ENCODE measurements at regions not wholly inside any gene's neighbourhood (a gene's known extent, or its start where the extent isn't known, plus 50 kb on each side); places are given as distances from the start of the nearest gene placed in this dataset.

DNA sequence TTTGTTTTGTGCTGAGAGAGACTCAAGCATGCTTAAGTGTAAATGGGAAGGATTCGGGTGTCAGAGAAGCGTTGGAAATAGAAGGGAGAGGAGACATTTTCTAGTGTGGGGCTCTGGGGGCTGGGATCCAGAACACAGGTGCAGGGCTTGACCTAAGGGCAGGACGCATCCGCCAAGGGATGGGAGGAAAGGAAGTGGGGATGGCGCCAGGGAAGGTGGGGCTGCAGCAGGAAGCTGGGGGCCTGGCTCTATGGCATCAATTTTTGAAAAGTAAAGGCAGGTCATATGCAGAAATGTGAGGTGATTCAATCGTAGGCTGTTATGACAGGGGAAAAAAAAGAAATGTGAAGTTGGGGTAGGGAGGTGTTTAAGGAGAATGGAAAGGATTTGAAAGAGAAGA, 143.2 kb upstream of the SERTAD2 start:
- H3K36me3 Mint-ChIP-seq = no peaks in the 10 kb centered on the region
- H3K9me3 Mint-ChIP-seq = no peaks in the 10 kb centered on the region
- ChIA-PET POLR2A (no interaction called here), CTCF (interaction anchor here (1.5 kb wide), 1 partner anchor 35 kb away, joined by 3 read pairs; no protein-coding TSS in a partner anchor)
- H3K27ac Mint-ChIP-seq = no peak overlapping the region
- H3K4me1 Mint-ChIP-seq = no peaks in the 10 kb centered on the region
- H3K4me3 Mint-ChIP-seq = no peak overlapping the region
- ATAC-seq (no peak), DNase-seq (ENCODE audit: low spot score) (no peak)
- H3K27me3 Mint-ChIP-seq (ENCODE audit: low read depth) = no peaks in the 10 kb centered on the region
- TF ChIP-seq, protein P1, sequence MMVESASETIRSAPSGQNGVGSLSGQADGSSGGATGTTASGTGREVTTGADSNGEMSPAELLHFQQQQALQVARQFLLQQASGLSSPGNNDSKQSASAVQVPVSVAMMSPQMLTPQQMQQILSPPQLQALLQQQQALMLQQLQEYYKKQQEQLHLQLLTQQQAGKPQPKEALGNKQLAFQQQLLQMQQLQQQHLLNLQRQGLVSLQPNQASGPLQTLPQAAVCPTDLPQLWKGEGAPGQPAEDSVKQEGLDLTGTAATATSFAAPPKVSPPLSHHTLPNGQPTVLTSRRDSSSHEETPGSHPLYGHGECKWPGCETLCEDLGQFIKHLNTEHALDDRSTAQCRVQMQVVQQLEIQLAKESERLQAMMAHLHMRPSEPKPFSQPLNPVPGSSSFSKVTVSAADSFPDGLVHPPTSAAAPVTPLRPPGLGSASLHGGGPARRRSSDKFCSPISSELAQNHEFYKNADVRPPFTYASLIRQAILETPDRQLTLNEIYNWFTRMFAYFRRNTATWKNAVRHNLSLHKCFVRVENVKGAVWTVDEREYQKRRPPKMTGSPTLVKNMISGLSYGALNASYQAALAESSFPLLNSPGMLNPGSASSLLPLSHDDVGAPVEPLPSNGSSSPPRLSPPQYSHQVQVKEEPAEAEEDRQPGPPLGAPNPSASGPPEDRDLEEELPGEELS (CRISPR knock-in tag; IDR thresholded peaks at IDR 0.05) = no peak
- TF ChIP-seq PRRX2 (CRISPR knock-in tag; IDR thresholded peaks at IDR 0.05) = no peak
- no peak for TF ChIP-seq ZNF317 (CRISPR knock-in tag; IDR thresholded peaks at IDR 0.05; ENCODE audit: borderline replicate concordance, low read depth)
- no peak for TF ChIP-seq JUN (CRISPR knock-in tag; IDR thresholded peaks at IDR 0.05)
- no peak for TF ChIP-seq RELA (CRISPR knock-in tag; IDR thresholded peaks at IDR 0.05; ENCODE audit: borderline replicate concordance)
- TF ChIP-seq ATF1 (CRISPR knock-in tag; IDR thresholded peaks at IDR 0.05) = no peak

DNA sequence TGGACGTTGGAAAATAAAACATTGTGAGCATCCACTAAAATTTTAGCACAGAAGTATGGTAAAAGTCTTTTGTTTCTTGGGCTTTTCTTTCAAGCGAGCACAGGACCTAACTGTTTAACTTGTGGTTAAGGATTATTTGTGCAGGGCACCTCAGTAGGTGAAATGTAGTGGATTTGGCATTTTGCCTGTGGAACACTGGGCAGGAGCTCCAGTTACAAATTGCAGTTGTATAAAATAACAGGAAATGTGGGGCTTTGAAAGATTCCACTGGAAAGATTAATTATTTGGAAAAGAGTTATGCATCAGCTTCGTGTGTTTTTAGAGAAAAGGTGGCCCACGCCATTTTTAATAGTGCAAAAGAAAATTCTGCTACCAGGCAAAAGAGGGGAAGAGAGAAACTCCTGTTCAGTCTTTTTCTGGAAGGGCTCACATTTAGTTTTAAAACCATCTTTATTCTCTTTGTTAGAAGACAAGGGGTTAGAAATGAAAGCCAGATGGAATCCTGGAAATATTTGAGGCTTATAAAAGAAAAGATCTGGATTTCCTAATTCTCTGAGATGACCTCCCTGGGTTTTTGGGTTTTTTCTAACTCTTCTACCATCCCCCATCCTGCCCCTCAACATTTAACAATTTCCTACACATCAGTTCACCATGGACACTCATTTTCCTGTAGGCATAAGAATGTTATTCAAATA, 144.3 kb upstream of the SERTAD2 start:
- H3K4me1 Mint-ChIP-seq = no peaks in the 10 kb centered on the region
- no peaks in the 10 kb centered on the region for H3K27me3 Mint-ChIP-seq (ENCODE audit: low read depth)
- ChIA-PET POLR2A (no interaction called here), CTCF (interaction anchor here (1.5 kb wide), 1 partner anchor 34 kb away, joined by 3 read pairs; no protein-coding TSS in a partner anchor)
- TF ChIP-seq SMAD3 (CRISPR knock-in tag; IDR thresholded peaks at IDR 0.05; ENCODE audit: borderline replicate concordance) (no peak), NFE2L1 (CRISPR knock-in tag; IDR thresholded peaks at IDR 0.05) (no peak), FOXP1 (CRISPR knock-in tag; IDR thresholded peaks at IDR 0.05; ENCODE audit: borderline replicate concordance) (no peak), E2F4 (CRISPR knock-in tag; IDR thresholded peaks at IDR 0.05; ENCODE audit: borderline replicate concordance, low read depth) (no peak), NFATC4 (CRISPR knock-in tag; IDR thresholded peaks at IDR 0.05) (no peak), PRDM15 (CRISPR knock-in tag; IDR thresholded peaks at IDR 0.05) (no peak), SP1 (CRISPR knock-in tag; conservative IDR thresholded peaks at IDR 0.05) (no peak), NFYB (CRISPR knock-in tag; conservative IDR thresholded peaks at IDR 0.05; ENCODE audit: low read depth) (no peak), MXD4 (CRISPR knock-in tag; IDR thresholded peaks at IDR 0.05; ENCODE audit: borderline replicate concordance) (no peak), ETV6 (CRISPR knock-in tag; IDR thresholded peaks at IDR 0.05) (no peak), RELA (CRISPR knock-in tag; IDR thresholded peaks at IDR 0.05; ENCODE audit: borderline replicate concordance) (no peak), GRHL2 (CRISPR knock-in tag; IDR thresholded peaks at IDR 0.05; ENCODE audit: insufficient replicate concordance, severe bottlenecking) (no peak), TCF7 (CRISPR knock-in tag; IDR thresholded peaks at IDR 0.05; ENCODE audit: low read depth) (no peak), MLX (CRISPR knock-in tag; IDR thresholded peaks at IDR 0.05) (no peak)
- TF ChIP-seq, protein P2, sequence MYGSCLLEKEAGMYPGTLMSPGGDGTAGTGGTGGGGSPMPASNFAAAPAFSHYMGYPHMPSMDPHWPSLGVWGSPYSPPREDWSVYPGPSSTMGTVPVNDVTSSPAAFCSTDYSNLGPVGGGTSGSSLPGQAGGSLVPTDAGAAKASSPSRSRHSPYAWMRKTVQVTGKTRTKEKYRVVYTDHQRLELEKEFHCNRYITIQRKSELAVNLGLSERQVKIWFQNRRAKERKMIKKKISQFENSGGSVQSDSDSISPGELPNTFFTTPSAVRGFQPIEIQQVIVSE (CRISPR knock-in tag; IDR thresholded peaks at IDR 0.05; ENCODE audit: borderline replicate concordance) = no peak
- TF ChIP-seq, protein P3, sequence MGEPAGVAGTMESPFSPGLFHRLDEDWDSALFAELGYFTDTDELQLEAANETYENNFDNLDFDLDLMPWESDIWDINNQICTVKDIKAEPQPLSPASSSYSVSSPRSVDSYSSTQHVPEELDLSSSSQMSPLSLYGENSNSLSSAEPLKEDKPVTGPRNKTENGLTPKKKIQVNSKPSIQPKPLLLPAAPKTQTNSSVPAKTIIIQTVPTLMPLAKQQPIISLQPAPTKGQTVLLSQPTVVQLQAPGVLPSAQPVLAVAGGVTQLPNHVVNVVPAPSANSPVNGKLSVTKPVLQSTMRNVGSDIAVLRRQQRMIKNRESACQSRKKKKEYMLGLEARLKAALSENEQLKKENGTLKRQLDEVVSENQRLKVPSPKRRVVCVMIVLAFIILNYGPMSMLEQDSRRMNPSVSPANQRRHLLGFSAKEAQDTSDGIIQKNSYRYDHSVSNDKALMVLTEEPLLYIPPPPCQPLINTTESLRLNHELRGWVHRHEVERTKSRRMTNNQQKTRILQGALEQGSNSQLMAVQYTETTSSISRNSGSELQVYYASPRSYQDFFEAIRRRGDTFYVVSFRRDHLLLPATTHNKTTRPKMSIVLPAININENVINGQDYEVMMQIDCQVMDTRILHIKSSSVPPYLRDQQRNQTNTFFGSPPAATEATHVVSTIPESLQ (CRISPR knock-in tag; IDR thresholded peaks at IDR 0.05) = no peak
- TF ChIP-seq, protein P4, sequence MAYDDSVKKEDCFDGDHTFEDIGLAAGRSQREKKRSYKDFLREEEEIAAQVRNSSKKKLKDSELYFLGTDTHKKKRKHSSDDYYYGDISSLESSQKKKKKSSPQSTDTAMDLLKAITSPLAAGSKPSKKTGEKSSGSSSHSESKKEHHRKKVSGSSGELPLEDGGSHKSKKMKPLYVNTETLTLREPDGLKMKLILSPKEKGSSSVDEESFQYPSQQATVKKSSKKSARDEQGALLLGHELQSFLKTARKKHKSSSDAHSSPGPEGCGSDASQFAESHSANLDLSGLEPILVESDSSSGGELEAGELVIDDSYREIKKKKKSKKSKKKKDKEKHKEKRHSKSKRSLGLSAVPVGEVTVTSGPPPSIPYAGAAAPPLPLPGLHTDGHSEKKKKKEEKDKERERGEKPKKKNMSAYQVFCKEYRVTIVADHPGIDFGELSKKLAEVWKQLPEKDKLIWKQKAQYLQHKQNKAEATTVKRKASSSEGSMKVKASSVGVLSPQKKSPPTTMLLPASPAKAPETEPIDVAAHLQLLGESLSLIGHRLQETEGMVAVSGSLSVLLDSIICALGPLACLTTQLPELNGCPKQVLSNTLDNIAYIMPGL (CRISPR knock-in tag; IDR thresholded peaks at IDR 0.05) = no peak
- DNase-seq (ENCODE audit: low spot score) = no peak
- H3K9me3 Mint-ChIP-seq = no peaks in the 10 kb centered on the region
- no peaks in the 10 kb centered on the region for H3K36me3 Mint-ChIP-seq
- H3K4me3 Mint-ChIP-seq = no peak overlapping the region
- no peak for ATAC-seq
- no peak overlapping the region for H3K27ac Mint-ChIP-seq

Measured in WTC11 (cell line).